HG03135 (cell line): ENCODE measurements at regions not wholly inside any gene's neighbourhood (a gene's known extent, or its start where the extent isn't known, plus 50 kb on each side); places are given as distances from the start of the nearest gene placed in this dataset.

Source experiments
- ATAC-seq: cut with Tn5 transposase; IDR thresholded peaks from one replicate; pipeline ENCODE4 v1.9.1; 2021; ENCODE audit warnings: mild to moderate bottlenecking, moderate library complexity; ENCODE audit not compliant: unreplicated experiment

GRCh38 chr5:58075907-58076306, 384.0 kb downstream of the PLK2 start:
- no peak for ATAC-seq

- no peak for ATAC-seq
These were observed 385.2 kb downstream of the PLK2 start for GRCh38 chr5:58074717-58075116.

DNA sequence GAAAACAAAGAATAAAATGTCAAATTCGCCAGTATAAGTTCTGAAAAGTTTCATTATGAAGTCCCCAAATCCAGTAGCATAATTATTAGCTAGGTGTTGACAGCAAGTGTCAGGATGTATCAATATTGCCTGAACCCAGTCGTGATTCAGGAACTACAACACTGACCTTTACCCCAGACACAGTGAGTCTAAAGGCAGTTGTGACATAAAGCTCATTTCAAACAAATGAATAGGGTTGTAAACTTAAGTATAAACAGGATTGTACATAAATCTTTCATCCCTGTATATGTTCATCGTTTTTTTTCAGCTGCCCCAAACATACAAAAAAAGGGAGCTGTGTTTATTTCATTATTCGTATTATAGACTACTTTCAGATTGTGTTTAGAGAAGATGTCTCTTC, 385.7 kb downstream of the PLK2 start:
- no peak for ATAC-seq

- no peak for ATAC-seq
These were observed 386.6 kb downstream of the PLK2 start for GRCh38 chr5:58073243-58073642.

- ATAC-seq: no peak
These were observed 387.5 kb downstream of the PLK2 start for GRCh38 chr5:58072300-58072965.

DNA sequence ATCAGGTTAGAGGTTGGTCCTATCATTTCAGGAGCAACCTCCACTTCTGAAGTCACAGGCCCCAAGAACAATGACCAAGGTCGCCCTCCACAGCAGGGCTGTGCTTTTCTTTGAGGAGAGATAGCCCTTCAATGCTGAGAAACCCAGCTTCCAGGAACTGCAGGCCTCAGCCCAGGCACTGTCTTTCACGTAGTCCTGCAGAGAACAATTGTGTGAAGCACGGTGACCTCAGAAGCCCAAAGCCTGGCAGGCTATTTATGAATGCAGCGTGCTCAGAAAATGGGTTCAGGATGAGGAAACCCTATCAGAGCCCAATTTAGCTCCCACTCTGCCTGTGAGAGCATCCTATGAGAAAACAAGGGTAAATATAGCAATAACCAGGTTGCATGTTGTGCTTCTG, 388.3 kb downstream of the PLK2 start:
- ATAC-seq: no peak

DNA sequence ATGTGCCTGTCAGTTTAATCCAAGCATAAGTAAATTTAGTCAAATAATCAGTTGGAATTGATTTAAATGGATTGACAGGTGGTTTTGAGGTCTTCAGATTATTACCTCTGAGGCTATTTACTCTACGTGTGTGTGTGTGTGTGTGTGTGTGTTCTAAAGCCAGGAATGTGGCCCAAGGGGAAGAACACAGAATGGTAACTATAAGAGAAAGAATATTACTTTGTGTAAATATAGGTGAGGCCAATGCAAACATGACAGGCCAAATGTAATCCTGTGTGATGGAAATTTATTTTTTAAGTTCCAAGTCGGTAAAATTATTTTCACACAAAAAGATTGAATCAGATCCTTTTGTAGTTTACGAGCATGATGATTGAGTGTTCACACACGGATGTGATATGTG, 390.0 kb downstream of the PLK2 start:
- no peak for ATAC-seq

- ATAC-seq: no peak
These were observed 390.7 kb downstream of the PLK2 start for GRCh38 chr5:58069016-58069705.

- ATAC-seq: no peak
These were observed 393.3 kb downstream of the PLK2 start for GRCh38 chr5:58066557-58066956.

DNA sequence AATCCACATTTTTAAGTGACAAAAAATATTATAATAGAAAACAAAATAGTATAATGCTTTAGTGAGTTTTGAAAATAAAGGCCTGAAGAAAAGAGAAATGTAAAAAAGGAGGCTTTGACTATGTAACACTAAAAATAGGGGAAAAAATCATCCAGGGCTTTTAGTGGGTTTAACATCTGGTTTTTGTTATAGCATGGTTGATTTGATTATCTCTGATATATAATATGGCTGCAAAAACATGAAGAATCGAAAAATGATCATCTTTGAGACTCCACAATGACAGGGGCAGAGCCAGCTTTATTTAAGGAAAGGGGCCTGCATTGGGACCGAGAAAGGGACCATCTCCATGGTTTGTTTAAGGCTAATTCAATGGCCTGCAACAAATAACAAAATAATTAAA, 393.8 kb downstream of the PLK2 start:
- no peak for ATAC-seq

- ATAC-seq: no peak
These were observed 395.1 kb downstream of the PLK2 start for GRCh38 chr5:58064801-58065200.

GRCh38 chr5:58060996-58061395, 398.9 kb downstream of the PLK2 start:
- ATAC-seq: no peak

GRCh38 chr5:58057324-58057723, 402.6 kb downstream of the PLK2 start:
- ATAC-seq: no peak

DNA sequence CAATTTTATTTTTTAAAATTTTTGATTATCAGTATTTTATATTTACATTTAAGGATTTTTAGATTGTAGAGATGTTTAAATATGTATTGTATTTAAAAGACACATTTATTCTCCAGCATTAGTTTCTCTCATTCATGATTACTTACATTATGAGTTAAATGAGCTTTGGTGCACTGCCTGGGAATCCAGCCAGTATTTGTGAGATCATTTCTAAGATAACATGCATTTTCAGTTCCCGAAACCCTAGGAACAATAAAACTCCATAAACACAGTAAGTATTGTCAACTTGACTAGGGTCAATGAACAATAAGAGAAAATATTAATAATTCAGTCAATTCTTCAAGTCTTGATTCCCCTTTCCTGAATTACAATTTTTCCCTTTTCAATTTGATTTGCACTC, 403.3 kb downstream of the PLK2 start:
- ATAC-seq: no peak

DNA sequence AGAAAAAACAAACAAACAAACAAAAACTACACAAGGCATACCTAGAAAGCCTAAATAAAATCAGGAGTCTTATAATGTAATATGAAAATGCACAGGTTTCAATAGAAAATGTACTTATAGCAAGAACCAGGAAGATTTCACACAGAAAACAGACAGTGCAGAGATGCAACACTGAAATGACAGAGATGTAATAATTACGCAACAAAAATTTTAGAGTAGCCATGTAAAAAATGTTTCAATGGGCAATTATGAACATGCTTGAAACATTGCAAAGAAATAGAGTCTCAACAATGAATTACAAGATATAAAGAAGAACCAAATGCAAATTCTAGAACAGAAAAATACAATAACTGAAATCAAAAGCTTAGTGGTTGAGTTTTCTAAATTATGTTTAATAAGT, 405.9 kb downstream of the PLK2 start:
- ATAC-seq: no peak

DNA sequence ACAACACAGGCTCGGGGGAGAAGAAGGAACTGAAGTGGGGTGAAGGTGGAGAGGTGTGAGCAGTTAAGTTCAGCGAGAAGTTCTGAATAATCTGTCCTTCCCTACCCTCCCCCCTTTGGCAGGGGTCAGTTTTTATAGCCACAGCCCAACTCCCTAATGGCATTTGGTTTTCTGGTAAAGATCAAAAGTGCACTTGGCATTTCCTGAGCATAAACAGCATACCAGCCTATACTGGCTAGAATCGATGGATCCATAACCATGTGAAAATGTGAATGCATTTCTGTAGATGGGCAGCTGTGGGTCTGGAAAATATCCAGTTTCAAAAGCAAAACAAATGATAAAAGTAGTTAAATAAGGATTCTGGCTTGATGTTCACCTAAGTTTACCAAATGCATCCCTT, 410.9 kb downstream of the PLK2 start:
- ATAC-seq: no peak

GRCh38 chr5:58048185-58048925, 411.5 kb downstream of the PLK2 start:
- ATAC-seq: no peak

DNA sequence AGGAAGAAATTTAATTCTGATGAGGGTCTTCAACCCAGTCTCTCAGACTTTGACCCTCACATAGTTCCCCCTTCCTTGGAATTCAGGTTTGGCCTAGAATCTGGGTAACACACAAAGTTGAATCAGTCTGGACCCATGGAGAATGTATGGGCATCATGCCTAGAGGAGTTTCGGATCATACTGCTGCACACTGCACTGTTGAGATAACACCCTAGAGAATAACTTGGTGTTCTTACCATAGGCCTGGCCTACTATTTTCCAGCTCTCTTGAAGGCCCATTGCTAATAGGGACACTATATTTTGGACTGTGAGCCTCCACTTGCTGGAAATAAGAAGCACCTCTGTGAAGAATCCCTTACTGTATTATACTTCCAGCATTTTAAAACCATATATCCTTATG, 413.5 kb downstream of the PLK2 start:
- ATAC-seq: no peak

DNA sequence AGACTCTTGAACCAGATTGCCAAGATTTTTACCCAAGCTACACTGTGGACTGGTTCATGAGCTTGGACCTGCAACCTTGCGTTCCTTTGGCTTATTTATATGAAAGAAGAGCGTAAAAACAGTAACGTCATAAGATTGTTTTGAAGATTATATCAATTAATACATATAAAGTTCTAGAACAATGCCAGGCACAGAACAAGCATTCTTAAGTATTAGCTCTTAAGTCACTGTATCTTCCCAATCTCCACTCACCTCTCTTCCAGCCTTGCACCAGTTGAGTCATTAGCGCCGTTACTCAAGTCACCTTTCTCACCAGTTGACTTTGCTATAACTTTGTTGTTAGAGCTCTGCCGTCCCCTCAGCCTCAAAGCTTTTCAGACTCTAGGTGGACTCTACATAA, 415.7 kb downstream of the PLK2 start:
- no peak for ATAC-seq

DNA sequence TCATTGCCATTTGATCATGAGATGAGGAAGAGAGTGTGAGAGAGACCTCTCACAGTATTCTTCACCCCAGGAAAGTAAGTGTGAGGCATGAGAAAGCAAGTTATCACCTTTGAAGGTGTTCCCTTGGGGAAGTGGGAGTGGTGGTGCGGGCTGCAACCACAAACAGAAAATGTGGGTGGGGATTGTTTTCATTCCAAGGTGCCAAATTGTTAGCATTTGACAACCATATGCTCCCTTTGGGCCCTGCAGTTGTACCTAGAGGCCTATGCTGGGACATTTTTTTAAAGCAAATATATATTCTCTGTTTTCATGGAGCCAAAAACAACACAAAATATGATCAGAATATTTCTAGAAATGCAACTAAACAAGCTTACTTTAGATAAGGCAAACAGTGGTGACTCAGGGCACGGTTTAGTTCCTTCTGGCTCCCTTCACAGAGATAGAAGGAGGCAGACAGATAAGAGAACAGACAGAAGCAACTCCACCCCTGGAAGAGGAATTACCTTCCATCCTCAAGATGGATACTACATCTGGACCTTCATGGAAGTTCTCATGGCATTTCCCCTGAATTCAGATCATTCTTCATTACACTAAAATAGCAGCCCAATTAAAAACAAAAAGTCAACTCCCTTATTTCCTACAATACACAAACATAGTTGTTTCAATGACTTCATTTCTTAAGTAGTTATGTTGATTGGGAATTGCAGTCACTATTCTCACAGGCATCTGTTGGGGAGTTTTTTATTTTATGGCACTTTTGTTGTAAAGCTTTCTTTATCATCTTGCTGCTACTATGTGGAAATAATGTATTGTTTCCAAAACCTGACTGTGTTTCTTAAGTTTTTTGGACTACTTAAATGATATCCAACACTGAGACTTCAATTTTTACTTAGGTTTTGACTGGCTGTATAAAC, 416.6 kb downstream of the PLK2 start:
- ATAC-seq: no peak

GRCh38 chr5:58041884-58042283, 418.0 kb downstream of the PLK2 start:
- no peak for ATAC-seq
